GM18505 (cell line): ENCODE measurements at regions not wholly inside any gene's neighbourhood (a gene's known extent, or its start where the extent isn't known, plus 50 kb on each side); places are given as distances from the start of the nearest gene placed in this dataset.

Experiments used
- ATAC-seq: cut with Tn5 transposase; IDR thresholded peaks from one replicate; pipeline ENCODE4 v1.9.1; 2021; ENCODE audit not compliant: unreplicated experiment
- POLR2A ChIP-seq: IDR thresholded peaks from 4 replicates; pipeline ENCODE4 v1.6.1; 2011; ENCODE audit warnings: borderline replicate concordance; ENCODE audit not compliant: insufficient read depth, insufficient read length; ENCODE audit errors: extremely low read depth

DNA sequence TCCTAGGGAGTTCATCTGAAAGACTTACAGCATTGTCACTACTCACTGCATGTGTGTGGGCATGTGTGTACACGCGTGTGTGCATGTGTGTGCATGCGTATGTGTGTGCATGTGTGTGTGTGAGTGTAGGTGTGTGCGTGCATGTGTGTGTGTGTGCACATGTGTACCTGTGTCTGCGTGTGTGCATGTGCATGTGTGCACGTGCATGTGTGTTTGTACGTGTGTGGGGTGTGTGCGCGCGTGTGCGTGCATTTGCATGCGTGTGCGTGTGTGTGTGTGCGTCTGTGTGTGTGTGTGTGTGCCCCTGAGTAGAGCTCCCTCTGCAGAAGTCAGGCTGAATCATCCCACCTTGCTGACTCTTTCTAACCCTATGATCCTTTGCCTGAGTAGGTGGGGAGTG is 114.8 kb upstream of the RBFOX1 start:
- no peak for ATAC-seq

DNA sequence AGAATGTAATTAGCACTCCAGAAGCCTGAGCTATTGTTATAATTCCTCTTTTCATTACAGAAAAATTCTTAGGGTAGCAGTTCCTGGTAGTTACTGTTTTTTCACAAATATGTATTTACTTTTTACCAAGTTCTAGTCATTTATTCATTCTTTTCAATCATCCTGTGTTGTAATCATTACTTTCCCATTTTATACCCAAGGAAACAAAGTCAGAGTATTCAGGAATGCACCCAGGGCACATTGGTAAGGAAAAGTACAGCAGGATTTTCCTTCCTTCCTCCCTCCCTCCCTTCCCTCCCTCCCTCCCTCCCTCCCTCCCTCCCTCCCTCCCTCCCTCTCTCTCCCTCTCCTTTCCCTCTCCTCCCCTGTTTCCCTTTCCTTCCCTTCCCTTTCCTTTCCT is 115.9 kb upstream of the RBFOX1 start:
- TF ChIP-seq POLR2A: no peak
- no peak for ATAC-seq

More for the DNA sequence above, 114.8 kb upstream of the RBFOX1 start:
- TF ChIP-seq POLR2A: no peak

DNA sequence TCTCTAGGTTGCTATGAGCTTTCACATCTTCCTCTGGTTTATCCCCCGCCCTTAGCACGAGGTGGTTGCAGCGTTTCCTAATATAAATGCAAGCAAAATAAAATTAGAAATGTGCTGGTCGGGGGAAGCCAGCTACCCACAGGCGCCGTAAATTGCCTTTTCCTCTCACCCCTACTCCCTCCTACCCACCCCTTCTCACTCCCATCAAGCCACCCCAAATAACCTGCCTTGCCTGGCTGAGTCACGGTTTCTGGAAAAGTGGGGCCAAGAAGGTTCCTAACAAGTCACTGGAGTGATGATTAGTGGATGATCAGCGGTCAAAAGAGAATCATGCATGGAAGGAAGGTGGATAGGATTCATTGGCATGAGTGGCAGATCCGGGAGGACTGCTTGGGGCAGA is 120.9 kb upstream of the RBFOX1 start:
- TF ChIP-seq POLR2A: no peak
- no peak for ATAC-seq

DNA sequence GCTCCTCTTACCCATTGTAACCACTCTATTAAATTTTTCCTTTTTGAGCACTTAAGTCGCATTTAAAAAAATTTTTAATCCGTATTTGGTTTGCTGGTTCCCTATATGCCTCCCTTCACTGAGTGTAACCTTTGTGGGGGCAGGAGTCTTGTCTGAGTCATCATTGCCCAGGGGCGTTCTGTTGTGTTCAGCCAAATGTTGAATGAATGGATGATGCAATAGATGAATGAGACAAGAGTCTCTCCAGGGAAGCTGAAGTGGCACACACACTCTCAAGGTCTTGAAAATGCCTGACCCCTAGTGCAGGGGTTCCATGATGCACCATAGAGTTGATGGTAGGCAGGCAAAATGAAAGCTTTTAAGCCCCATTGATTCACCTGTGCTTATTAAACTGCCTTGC is 123.0 kb upstream of the RBFOX1 start:
- no peak for ATAC-seq
- TF ChIP-seq POLR2A: no peak

DNA sequence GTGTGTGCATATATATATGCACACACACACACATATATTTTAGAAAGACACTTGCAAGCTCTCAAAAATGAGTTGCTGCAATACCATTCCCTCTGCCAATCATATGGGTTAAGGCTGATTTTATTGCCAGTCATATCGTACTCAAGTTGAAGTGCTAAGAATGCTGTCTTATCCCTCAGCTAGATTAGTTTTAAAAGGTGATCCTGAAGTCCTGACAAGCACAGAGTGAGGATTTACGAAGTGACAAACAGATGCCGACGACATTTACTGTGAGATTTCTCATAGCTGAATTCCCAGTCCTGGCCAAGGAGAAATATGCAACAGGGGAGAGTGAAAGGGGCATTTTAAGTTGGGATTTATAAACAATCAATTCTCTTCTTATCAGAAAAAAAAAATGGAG is 126.2 kb upstream of the RBFOX1 start:
- no peak for TF ChIP-seq POLR2A
- ATAC-seq: no peak

DNA sequence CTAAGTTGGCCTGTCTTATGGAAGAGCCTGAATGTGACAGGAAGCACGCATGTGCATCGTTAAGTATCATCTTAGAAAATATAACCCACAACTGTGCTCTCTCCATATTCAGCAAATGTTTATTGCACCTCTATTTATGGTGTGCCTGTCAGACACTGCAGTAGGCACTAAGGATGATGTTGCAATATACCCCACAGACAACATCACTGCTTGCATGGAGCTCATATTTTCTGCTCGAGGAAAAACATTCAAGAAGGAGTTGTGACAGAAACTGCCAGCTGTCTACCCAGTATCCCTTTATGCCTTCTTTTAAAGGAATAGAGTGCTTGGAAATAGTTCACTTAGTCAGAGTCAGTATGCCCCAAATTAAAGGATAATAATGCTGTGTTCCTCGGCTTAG is 132.3 kb upstream of the RBFOX1 start:
- ATAC-seq: no peak
- no peak for TF ChIP-seq POLR2A

DNA sequence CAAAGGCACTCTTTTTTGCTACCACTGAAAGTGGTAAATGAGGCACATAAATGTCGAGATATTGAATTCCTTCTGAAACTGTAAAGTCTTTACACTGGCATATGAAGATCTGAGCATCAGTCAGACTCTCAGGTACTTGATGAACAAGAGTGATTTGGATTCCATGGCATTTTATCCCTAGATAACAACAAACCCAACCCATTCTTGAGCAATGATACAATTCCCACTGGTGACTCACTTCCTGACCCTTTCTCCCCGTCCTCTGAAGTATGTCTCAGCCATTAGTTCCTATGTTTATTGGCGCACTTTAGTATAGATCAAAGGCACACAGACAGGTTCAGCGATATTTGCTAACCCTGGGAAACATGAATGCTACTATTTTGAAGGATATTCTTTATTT is 147.0 kb upstream of the RBFOX1 start:
- TF ChIP-seq POLR2A: no peak
- no peak for ATAC-seq

DNA sequence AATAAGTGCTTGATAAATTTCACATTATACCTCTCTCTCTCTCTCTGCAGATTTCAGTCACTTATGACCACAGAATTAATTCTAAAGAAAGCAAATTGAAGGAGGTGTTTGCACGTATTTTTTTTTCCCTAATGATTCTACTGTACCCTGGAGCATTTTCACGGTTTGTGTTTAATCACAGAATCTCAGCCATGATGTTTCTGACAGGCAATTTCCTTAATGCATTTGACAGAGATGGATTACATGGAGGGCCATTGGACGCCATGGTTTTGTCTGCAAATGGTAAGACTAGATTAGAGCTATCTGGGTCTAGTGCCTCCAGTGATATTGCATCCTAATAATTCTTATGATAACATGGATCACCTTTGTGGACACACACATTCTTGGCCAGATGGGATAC is 147.5 kb upstream of the RBFOX1 start:
- TF ChIP-seq POLR2A: no peak
- no peak for ATAC-seq

DNA sequence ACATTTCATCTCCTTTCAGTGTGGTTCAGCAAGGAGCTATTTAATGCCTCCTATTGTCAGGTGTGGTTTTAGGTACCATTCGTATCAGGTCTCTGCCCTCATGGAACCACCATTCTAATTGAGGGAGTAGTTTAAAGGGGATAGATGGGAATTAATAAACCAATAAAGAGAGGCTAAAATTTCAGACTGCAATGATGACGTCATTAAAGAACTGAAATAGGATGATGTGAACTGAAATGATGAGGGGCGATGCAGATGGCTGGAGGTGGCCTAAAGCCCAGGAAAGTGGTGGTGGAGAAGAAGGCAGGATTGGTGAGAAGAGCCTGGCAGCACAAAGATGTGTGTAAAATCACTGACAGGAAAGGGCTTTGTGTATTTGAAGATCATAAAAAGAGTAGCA is 148.9 kb upstream of the RBFOX1 start:
- no peak for ATAC-seq
- no peak for TF ChIP-seq POLR2A

DNA sequence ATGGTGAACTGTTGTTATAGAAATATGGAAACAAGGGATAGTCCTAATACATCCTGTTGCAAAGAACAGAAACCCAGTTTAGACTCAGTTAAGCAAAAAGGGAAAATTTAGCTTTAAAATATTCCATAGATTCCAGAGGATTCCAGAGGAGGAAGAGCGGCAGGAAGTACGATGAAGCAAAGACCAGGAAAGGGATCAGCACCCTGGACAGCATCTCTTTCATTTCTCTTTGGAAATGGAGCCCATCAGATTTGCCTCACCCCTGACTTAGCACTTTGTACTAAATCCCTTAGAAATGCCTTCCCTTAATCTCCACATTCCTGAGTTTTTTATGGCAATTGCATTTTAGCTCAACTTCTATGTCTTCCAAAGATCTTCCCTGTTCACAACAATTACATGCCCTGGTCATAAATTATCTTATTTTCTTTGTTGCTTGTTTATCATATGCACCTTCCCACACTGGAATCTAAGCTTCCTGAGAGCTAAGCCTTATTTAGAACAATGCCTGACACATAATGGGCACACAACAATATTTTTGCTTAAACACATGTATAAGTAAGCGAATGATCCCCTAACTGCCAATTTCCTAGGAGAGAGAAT is 150.0 kb upstream of the RBFOX1 start:
- TF ChIP-seq POLR2A: no peak
- no peak for ATAC-seq

DNA sequence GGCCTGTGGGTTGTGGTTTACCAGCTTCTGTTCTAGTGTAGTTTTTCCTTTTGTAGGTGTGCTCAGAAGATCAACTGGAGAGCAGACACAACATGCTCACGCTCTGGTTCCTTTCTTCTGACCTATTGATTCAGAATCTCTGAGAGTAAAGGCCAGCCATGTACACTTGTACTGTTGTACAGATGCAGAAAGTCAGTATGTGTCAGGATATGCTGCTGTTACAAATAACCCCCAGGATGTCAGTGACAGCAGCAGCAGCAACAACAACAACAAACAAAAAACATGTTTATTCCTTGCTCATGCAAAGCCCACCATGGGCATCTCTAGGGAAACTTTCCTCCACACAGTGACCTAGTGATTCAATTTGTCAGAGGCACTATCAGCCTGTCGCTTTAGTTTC is 154.8 kb upstream of the RBFOX1 start:
- TF ChIP-seq POLR2A: no peak
- ATAC-seq: no peak

DNA sequence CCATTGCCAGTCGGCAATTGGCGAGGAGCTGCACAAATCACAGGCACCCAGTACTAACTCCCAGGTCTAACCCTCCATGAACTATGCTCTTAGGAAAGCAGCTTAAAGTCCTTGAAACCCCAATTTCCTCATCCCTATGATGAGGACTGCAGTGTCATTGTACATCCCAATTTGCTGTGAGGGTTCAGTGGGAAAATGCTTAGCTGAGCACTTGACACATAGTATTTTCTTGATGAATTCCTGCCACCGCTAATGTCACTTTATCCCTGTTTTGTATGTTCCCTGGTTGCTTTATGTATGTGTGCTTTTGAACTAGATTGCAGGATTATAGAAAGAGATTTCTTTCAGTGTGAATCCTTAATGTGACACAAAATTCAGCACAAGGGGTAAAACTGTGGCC is 161.5 kb upstream of the RBFOX1 start:
- TF ChIP-seq POLR2A: no peak
- ATAC-seq: no peak

DNA sequence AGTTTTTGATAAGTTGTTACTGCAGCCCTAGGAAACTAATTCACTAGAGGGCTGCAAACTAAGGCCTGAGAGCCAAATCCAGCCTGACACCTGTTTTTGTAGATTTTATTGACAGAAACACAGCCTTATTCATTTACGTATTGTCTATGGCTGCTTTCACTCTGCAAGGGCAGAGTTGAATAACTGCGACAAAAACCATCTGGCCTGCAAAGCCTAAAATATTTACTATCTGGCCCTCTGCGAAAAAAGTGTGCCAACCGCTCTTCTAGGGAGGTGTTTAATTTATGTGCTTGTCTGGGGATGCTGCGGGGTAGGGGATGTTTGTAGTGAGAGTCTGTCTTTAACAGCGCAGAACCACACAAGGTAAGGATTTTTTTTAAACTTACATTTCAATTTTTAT is 165.0 kb upstream of the RBFOX1 start:
- no peak for ATAC-seq

DNA sequence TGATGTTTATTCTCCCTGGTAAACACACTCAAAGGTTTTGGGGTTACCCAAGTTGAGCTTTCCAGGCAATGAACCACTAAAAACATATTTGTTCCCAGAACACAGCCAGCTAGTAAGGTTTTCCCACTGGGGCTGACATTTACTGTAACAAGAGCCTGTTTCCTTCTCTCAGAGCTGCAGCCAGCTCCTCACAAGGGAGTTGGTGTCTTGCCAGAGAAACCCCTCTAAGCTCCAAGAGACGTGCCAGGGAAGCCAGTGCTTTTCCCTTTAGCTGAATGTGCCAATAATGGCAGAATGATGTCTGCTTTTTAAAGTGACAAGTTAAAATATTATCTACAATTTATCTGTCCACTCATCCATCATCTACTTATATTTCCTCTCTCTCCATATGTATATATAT is 170.8 kb upstream of the RBFOX1 start:
- ATAC-seq: no peak
- TF ChIP-seq POLR2A: no peak

More for the DNA sequence above, 165.0 kb upstream of the RBFOX1 start:
- TF ChIP-seq POLR2A: no peak

DNA sequence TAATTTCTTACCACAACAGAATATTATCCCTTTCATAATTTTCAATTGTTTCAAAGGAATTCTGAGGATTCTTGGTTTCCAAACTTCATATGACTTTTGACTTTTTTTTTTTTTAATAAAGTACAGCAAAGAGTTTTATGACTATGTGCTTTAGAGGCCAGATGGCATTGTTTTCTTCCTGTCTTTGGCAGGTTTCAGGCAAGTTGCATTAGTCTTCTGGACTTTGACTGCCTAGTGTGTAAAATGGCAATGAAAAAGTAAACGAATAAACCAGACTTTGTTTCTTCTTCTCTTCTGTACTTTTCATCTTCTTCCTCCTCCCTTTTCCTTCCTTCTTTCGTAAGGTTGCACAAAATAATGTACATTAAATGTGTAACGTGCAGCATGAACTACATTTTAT is 172.6 kb upstream of the RBFOX1 start:
- no peak for TF ChIP-seq POLR2A
- ATAC-seq: no peak
